ENCODE measurements at regions not wholly inside any gene's neighbourhood (a gene's known extent, or its start where the extent isn't known, plus 50 kb on each side); places are given as distances from the start of the nearest gene placed in this dataset.

GRCh38 chr6:166691199-166691598 is 64.1 kb upstream of the RPS6KA2 start:
- TF ChIP-seq EZH2 (IDR thresholded peaks at IDR 0.05): no peak
- no peak for TF ChIP-seq POLR2AphosphoS5 (IDR thresholded peaks at IDR 0.05; ENCODE audit: borderline replicate concordance, low read depth, low read length)
- no peak for TF ChIP-seq FOXP2 (optimal IDR thresholded peaks at IDR 0.05; ENCODE audit: control extremely low read depth, extremely low read length, insufficient read depth)
